ENCODE measurements at regions not wholly inside any gene's neighbourhood (a gene's known extent, or its start where the extent isn't known, plus 50 kb on each side); places are given as distances from the start of the nearest gene placed in this dataset.
A peak's percentile ranks its signal among the peaks of the same experiment; 100 is the strongest.

DNA sequence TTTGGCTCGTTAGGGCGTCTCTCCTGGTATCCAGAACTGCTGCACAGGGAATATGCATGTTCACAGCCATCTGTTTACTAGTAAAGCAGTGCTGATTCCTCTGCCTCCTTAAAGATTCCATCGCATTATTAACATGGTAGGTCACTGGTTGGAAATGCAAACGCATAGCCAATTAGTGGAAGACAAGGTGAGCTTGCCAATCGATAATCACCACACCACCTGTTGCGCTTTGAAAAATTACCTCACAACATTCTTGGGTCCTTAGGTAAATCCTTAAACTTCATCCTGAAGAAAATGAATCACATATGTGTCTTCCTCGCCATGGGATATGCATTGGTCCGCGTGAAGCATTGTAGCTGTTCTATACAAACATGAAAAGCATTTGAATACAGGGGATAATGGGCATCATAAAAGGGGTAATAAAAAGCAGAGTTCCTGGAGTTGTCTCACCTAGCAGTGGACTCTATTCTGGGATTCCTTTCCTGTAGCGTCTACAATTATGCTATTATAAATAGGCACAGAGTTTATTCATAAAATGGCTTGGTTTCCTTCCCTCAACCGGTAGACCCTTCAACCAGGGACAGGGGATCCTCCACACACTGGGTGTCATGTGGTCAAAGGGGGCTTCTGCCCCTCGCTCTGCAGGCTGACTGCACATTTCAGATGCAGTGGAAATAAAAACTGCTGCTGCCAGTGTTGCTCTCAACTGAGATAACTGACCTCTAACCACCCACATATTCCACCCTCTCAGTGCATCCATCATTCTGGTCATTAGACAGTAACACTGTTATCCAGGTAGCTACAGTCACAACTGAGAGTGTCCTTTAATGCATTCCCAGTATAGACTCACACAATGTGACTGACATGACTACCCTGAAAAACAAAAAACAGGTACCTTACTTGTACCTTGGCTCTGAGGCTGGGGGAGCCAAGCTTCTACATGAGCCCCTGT is 389.2 kb upstream of the NFE2L3 start:
- Histone ChIP-seq H3K4me3 (no peak overlapping the region), H3K9me3 (no peaks in the 10 kb centered on the region), H3K36me3 (no peaks in the 10 kb centered on the region), H3K27me3 (no peaks in the 10 kb centered on the region), H3K4me1 (peaks cover 0 to 13% (median 0%) of the 10 kb centered on the region in 3 donors), H3K27ac (no peak overlapping the region)
- 64 to 79% methylated on average over 5 to 12 of the region's 12 CpGs for WGBS, 2 donors (ENCODE audit: low coverage in 1 of 2)
- no peak for ATAC-seq
- TF ChIP-seq EP300 (IDR thresholded peaks at IDR 0.05), result no peak
- TF ChIP-seq, protein P1, sequence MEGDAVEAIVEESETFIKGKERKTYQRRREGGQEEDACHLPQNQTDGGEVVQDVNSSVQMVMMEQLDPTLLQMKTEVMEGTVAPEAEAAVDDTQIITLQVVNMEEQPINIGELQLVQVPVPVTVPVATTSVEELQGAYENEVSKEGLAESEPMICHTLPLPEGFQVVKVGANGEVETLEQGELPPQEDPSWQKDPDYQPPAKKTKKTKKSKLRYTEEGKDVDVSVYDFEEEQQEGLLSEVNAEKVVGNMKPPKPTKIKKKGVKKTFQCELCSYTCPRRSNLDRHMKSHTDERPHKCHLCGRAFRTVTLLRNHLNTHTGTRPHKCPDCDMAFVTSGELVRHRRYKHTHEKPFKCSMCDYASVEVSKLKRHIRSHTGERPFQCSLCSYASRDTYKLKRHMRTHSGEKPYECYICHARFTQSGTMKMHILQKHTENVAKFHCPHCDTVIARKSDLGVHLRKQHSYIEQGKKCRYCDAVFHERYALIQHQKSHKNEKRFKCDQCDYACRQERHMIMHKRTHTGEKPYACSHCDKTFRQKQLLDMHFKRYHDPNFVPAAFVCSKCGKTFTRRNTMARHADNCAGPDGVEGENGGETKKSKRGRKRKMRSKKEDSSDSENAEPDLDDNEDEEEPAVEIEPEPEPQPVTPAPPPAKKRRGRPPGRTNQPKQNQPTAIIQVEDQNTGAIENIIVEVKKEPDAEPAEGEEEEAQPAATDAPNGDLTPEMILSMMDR (IDR thresholded peaks at IDR 0.05), result no peak
- no peak for TF ChIP-seq POLR2A (IDR thresholded peaks at IDR 0.05)
- no peak for TF ChIP-seq POLR2AphosphoS5 (IDR thresholded peaks at IDR 0.05)

- 55 to 74% methylated on average over 3 of the region's 3 CpGs for WGBS, 2 donors (ENCODE audit: low coverage in 1 of 2)
- H3K9me3 ChIP-seq, result no peaks in the 10 kb centered on the region
- H3K4me3 ChIP-seq, result no peak overlapping the region
- H3K27me3 ChIP-seq, result no peaks in the 10 kb centered on the region
- no peaks in the 10 kb centered on the region for H3K36me3 ChIP-seq
- no peak overlapping the region for H3K27ac ChIP-seq
- H3K4me1 ChIP-seq, result peaks cover 0 to 13% (median 0%) of the 10 kb centered on the region in 3 donors
- no peak for ATAC-seq
- no peak for TF ChIP-seq POLR2AphosphoS5 (IDR thresholded peaks at IDR 0.05)
- TF ChIP-seq, protein P1 (IDR thresholded peaks at IDR 0.05), result no peak
- no peak for TF ChIP-seq EP300 (IDR thresholded peaks at IDR 0.05)
- no peak for TF ChIP-seq POLR2A (IDR thresholded peaks at IDR 0.05)
These were observed 388.5 kb upstream of the NFE2L3 start for GRCh38 chr7:25763463-25763860.

GRCh38 chr7:25765110-25765655 is 386.8 kb upstream of the NFE2L3 start:
- ATAC-seq, result no peak
- Histone ChIP-seq H3K4me3 (no peak overlapping the region), H3K27ac (no peak overlapping the region), H3K27me3 (no peaks in the 10 kb centered on the region), H3K9me3 (no peaks in the 10 kb centered on the region), H3K36me3 (no peaks in the 10 kb centered on the region), H3K4me1 (peaks cover 0 to 3% (median under 1%) of the 10 kb centered on the region in 3 donors)
- TF ChIP-seq POLR2A (IDR thresholded peaks at IDR 0.05) (no peak), POLR2AphosphoS5 (IDR thresholded peaks at IDR 0.05) (no peak), EP300 (IDR thresholded peaks at IDR 0.05) (no peak)
- TF ChIP-seq, protein P1 (IDR thresholded peaks at IDR 0.05), result no peak
- 48 to 100% methylated on average over 1 to 2 of the region's 2 CpGs for WGBS, 2 donors (ENCODE audit: low coverage in 1 of 2)

- Histone ChIP-seq H3K36me3 (no peaks in the 10 kb centered on the region), H3K27ac (peak overlapping the region; percentile 39 to 77 (median 62)), H3K4me3 (no peak overlapping the region), H3K4me1 (peaks cover 0 to 13% (median 3%) of the 10 kb centered on the region in 3 donors), H3K9me3 (no peaks in the 10 kb centered on the region), H3K27me3 (no peaks in the 10 kb centered on the region)
- TF ChIP-seq, protein P1 (IDR thresholded peaks at IDR 0.05), result peak in 1 of 4 experiments; percentile 2
- no peak for TF ChIP-seq EP300 (IDR thresholded peaks at IDR 0.05)
- no peak for TF ChIP-seq POLR2AphosphoS5 (IDR thresholded peaks at IDR 0.05)
- no peak for TF ChIP-seq POLR2A (IDR thresholded peaks at IDR 0.05)
- no peak for ATAC-seq
- 56 to 64% methylated on average over 4 of the region's 4 CpGs for WGBS, 2 donors (ENCODE audit: low coverage in 1 of 2)
These were observed 381.8 kb upstream of the NFE2L3 start for GRCh38 chr7:25770235-25770634.

All from gastroesophageal sphincter (tissue), 4 donors.